Trophoblast cell (in vitro differentiated cells and primary cell): ENCODE measurements at regions not wholly inside any gene's neighbourhood (a gene's known extent, or its start where the extent isn't known, plus 50 kb on each side); places are given as distances from the start of the nearest gene placed in this dataset.
"Not testable (repeated sequence)": the region's sequence is repeated elsewhere in the genome, so short reads cannot be mapped to it uniquely, and the experiment has no call there.

Experiments used
- DNase-seq, 2 donors: peaks; one replicate each; pipeline ENCODE4 v3.0.0-alpha.2; 2016
- H2AFZ ChIP-seq: 2 replicates; pipeline ENCODE4 v1.6.1; 2013; ENCODE audit warnings: low read length, moderate library complexity, mild to moderate bottlenecking; ENCODE audit not compliant: insufficient read depth, poor library complexity
- H2AK5ac ChIP-seq: 2 replicates; pipeline ENCODE4 v1.6.1; 2013; ENCODE audit warnings: mild to moderate bottlenecking, low read length
- H2BK120ac ChIP-seq: 2 replicates; pipeline ENCODE4 v1.6.1; 2013; ENCODE audit warnings: low read length, mild to moderate bottlenecking, moderate library complexity; ENCODE audit not compliant: insufficient read depth, poor library complexity
- H2BK12ac ChIP-seq: 2 replicates; pipeline ENCODE4 v1.6.1; 2013; ENCODE audit warnings: mild to moderate bottlenecking, low read length, moderate library complexity
- H2BK5ac ChIP-seq: 2 replicates; pipeline ENCODE4 v1.6.1; 2013; ENCODE audit warnings: low read length, low read depth, moderate library complexity, mild to moderate bottlenecking; ENCODE audit not compliant: poor library complexity
- H3K14ac ChIP-seq: 2 replicates; pipeline ENCODE4 v1.6.1; 2013; ENCODE audit warnings: mild to moderate bottlenecking, low read length
- H3K18ac ChIP-seq: 2 replicates; pipeline ENCODE4 v1.6.1; 2013; ENCODE audit warnings: mild to moderate bottlenecking, low read length
- H3K23ac ChIP-seq: 2 replicates; pipeline ENCODE4 v1.6.1; 2013; ENCODE audit warnings: low read length
- H3K27ac ChIP-seq: 2 replicates; pipeline ENCODE4 v1.5.1; 2013; ENCODE audit warnings: low read depth, mild to moderate bottlenecking, inconsistent platforms, low read length, moderate library complexity
- H3K27me3 ChIP-seq: 2 replicates; pipeline ENCODE4 v1.6.1; 2013; ENCODE audit warnings: inconsistent platforms, mild to moderate bottlenecking, low read length, moderate library complexity; ENCODE audit not compliant: insufficient read depth
- H3K36me3 ChIP-seq, 2 experiments: 1 replicate in 1 of 2; 2 replicates in 1 of 2; pipeline ENCODE4 v1.6.1; 2013; ENCODE audit warnings: low read length in 2 of 2, mild to moderate bottlenecking in 2 of 2, moderate library complexity in 1 of 2; ENCODE audit not compliant: insufficient read depth in 2 of 2, control insufficient read depth in 1 of 2
- H3K4ac ChIP-seq: 2 replicates; pipeline ENCODE4 v1.6.1; 2013; ENCODE audit warnings: low read depth, mild to moderate bottlenecking, low read length, moderate library complexity
- H3K4me1 ChIP-seq, 2 experiments: 1 replicate in 1 of 2; 2 replicates in 1 of 2; pipeline ENCODE4 v1.6.1; 2013; ENCODE audit warnings: low read length in 2 of 2, mild to moderate bottlenecking in 2 of 2, moderate library complexity in 1 of 2; ENCODE audit not compliant: insufficient read depth in 2 of 2, control insufficient read depth in 1 of 2
- H3K4me2 ChIP-seq: 2 replicates; pipeline ENCODE4 v1.6.1; 2013; ENCODE audit warnings: inconsistent platforms, mild to moderate bottlenecking, low read length, moderate library complexity
- H3K4me3 ChIP-seq: 2 replicates; pipeline ENCODE4 v1.5.1; 2013; ENCODE audit warnings: mild to moderate bottlenecking, low read depth, low read length, inconsistent platforms
- H3K79me1 ChIP-seq: one replicate; pipeline ENCODE4 v1.6.1; 2013; ENCODE audit warnings: low read length
- H3K79me2 ChIP-seq: 2 replicates; pipeline ENCODE4 v1.6.1; 2013; ENCODE audit warnings: low read length, mild to moderate bottlenecking; ENCODE audit not compliant: control insufficient read depth, insufficient read depth, poor library complexity
- H3K9ac ChIP-seq: 2 replicates; pipeline ENCODE4 v1.6.1; 2013; ENCODE audit warnings: mild to moderate bottlenecking, low read length
- H3K9me3 ChIP-seq: 2 replicates; pipeline ENCODE4 v1.6.1; 2013; ENCODE audit warnings: low read depth, mild to moderate bottlenecking, control low read depth, inconsistent platforms, low read length; ENCODE audit not compliant: insufficient read depth
- H4K12ac ChIP-seq: 2 replicates; pipeline ENCODE4 v1.6.1; 2013; ENCODE audit warnings: low read depth, mild to moderate bottlenecking, low read length, moderate library complexity
- H4K8ac ChIP-seq: 2 replicates; pipeline ENCODE4 v1.6.1; 2013; ENCODE audit warnings: low read depth, mild to moderate bottlenecking, low read length, moderate library complexity
- H4K91ac ChIP-seq: one replicate; pipeline ENCODE4 v1.6.1; 2013; ENCODE audit warnings: low read depth, mild to moderate bottlenecking, low read length, moderate library complexity
- WGBS: extraction: QIAGEN DNeasy Blood & Tissue Kit; methylation state at CpG from one replicate; pipeline ENCODE4 v1.1.7; 2013; ENCODE audit warnings: missing lambda C conversion rate; ENCODE audit not compliant: insufficient read length, insufficient coverage; ENCODE audit errors: extremely low coverage; 5-methylcytosine and 5-hydroxymethylcytosine counted together

DNA sequence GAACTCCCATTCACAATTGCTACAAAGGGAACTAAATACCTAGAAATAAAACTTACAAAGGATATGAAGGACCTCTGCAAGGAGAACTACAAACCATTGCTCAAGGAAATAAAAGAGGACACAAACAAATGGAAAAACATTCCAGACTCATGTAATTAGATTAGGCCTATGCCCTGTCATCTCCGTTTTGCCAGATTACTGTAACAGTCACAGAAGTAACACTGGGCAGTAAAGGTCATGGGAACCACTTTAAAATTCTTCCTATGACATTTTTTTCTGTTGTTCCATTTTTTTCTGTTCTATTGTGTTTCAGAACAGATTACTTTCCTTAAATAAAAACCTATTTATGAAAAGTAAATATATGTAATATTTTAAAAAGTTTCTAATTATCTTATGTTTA is 199.4 kb upstream of the CENPE start:
- no peak overlapping the region for H2AFZ ChIP-seq
- no peak overlapping the region for H3K4me3 ChIP-seq
- no peak overlapping the region for H3K18ac ChIP-seq
- no peak overlapping the region for H3K9ac ChIP-seq
- no peak overlapping the region for H3K14ac ChIP-seq
- no peak overlapping the region for H4K91ac ChIP-seq
- no peak overlapping the region for H4K12ac ChIP-seq
- no peak overlapping the region for H3K4ac ChIP-seq
- DNase-seq: no peak
- no peak overlapping the region for H2BK5ac ChIP-seq
- H3K4me1 ChIP-seq: no peaks in the 10 kb centered on the region
- H3K27ac ChIP-seq: no peak overlapping the region
- no peak overlapping the region for H4K8ac ChIP-seq
- no peaks in the 10 kb centered on the region for H3K9me3 ChIP-seq
- H2AK5ac ChIP-seq: no peak overlapping the region
- H3K79me1 ChIP-seq: no peaks in the 10 kb centered on the region
- no peak overlapping the region for H3K23ac ChIP-seq
- WGBS: no CpG with 5 or more reads among the region's 1 CpG
- no peaks in the 10 kb centered on the region for H3K79me2 ChIP-seq
- no peaks in the 10 kb centered on the region for H3K27me3 ChIP-seq
- H3K36me3 ChIP-seq: no peaks in the 10 kb centered on the region
- no peak overlapping the region for H2BK12ac ChIP-seq
- H2BK120ac ChIP-seq: no peak overlapping the region
- H3K4me2 ChIP-seq: no peak overlapping the region

DNA sequence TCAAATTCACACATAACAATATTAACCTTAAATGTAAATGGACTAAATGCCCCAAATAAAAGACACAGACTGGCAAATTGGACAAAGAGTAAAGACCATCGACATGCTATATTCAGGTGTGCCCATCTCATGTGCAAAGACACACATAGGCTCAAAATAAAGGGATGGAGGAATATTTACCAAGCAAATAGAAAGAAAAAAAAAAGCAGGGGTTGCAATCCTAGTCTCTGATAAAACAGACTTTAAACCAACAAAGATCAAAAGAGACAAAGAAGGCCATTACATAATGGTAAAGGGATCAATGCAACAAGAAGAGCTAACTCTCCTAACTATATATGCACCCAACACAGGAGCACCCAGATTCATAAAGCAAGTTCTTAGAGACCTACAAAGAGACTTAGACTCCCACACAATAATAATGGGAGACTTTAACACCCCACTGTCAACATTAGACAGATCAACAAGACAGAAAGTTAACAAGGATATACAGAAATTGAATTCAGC is 189.4 kb upstream of the CENPE start:
- not testable (repeated sequence) for H2BK12ac ChIP-seq, H3K79me2 ChIP-seq, H2BK5ac ChIP-seq, H3K4me1 ChIP-seq, H3K27me3 ChIP-seq, H2AK5ac ChIP-seq, H4K91ac ChIP-seq, H2AFZ ChIP-seq, H3K27ac ChIP-seq, H3K9me3 ChIP-seq, H2BK120ac ChIP-seq, H3K4ac ChIP-seq, H3K23ac ChIP-seq, H3K9ac ChIP-seq, H3K36me3 ChIP-seq, DNase-seq, H3K4me3 ChIP-seq, H3K79me1 ChIP-seq, H4K8ac ChIP-seq, H3K18ac ChIP-seq, H3K4me2 ChIP-seq, H4K12ac ChIP-seq, H3K14ac ChIP-seq
- no CpG with 5 or more reads among the region's 1 CpG for WGBS

DNA sequence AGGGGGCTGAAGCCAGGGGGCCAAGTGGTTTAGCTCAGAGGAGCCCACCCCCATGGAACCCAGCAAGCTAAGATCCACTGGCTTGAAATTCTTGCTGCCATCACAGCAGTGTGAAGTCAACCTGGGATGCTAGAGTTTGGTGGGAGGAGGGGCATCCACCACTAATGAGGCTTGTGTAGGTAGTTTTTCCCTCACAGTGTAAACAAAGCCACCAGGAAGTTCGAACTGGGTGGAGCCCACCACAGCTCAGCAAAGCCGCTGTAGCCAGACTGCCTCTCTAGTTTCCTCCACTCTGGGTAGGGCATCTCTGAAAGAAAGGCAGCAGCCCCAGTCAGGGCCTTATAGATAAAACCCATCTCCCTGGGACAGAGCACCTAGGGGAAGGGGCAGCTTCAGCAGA is 187.4 kb upstream of the CENPE start:
- not testable (repeated sequence) for H3K14ac ChIP-seq, H2AFZ ChIP-seq, H2AK5ac ChIP-seq, H3K27ac ChIP-seq, DNase-seq, H3K9ac ChIP-seq, H3K23ac ChIP-seq, H3K9me3 ChIP-seq, H3K4ac ChIP-seq, H3K4me2 ChIP-seq, H3K18ac ChIP-seq, H3K79me2 ChIP-seq, H3K79me1 ChIP-seq, H2BK12ac ChIP-seq, H3K27me3 ChIP-seq, H3K36me3 ChIP-seq, H4K12ac ChIP-seq, H3K4me3 ChIP-seq, H2BK120ac ChIP-seq, H4K8ac ChIP-seq, H4K91ac ChIP-seq, H3K4me1 ChIP-seq, H2BK5ac ChIP-seq
- no CpG with 5 or more reads among the region's 2 CpGs for WGBS

DNA sequence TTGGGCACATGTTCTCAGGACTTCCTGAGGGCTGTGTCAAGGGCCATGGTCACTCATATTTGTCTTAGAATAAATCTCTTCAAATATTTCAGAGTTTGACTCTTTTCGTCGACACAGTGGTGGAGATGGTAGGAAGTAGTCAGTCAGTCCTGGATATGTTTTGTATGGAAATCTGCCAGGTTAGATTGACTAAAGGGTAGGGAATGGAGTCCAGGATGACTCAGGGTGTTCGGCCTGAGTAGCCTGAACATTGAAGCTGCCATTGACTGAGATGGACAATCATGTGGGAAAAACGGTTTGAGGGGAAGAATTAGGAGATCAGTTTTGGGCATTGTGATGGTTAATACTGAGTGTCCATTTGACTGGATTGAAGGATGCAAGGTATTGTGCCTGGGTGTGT is 177.1 kb upstream of the CENPE start:
- DNase-seq: no peak
- H3K4me3 ChIP-seq: no peak overlapping the region
- H2BK12ac ChIP-seq: no peak overlapping the region
- H2AK5ac ChIP-seq: no peak overlapping the region
- H3K9me3 ChIP-seq: peaks cover 2% of the 10 kb centered on the region
- H3K79me1 ChIP-seq: no peaks in the 10 kb centered on the region
- no peak overlapping the region for H3K14ac ChIP-seq
- no peak overlapping the region for H4K12ac ChIP-seq
- no peak overlapping the region for H4K8ac ChIP-seq
- no peak overlapping the region for H2AFZ ChIP-seq
- H3K27ac ChIP-seq: no peak overlapping the region
- H3K4me1 ChIP-seq: no peaks in the 10 kb centered on the region
- H3K23ac ChIP-seq: no peak overlapping the region
- H2BK120ac ChIP-seq: no peak overlapping the region
- H3K4ac ChIP-seq: no peak overlapping the region
- H3K18ac ChIP-seq: no peak overlapping the region
- no peaks in the 10 kb centered on the region for H3K27me3 ChIP-seq
- H3K36me3 ChIP-seq: no peaks in the 10 kb centered on the region
- H3K79me2 ChIP-seq: no peaks in the 10 kb centered on the region
- no peak overlapping the region for H2BK5ac ChIP-seq
- H3K4me2 ChIP-seq: no peak overlapping the region
- no peak overlapping the region for H4K91ac ChIP-seq
- WGBS: no CpG with 5 or more reads among the region's 4 CpGs
- no peak overlapping the region for H3K9ac ChIP-seq
